Stimulated activated CD4-positive, alpha-beta T cell treated with anti-CD3 and anti-CD28 coated beads, Interleukin-15, amount 100 ng/mL, for 1 hour (primary cell): ENCODE measurements at regions not wholly inside any gene's neighbourhood (a gene's known extent, or its start where the extent isn't known, plus 50 kb on each side); places are given as distances from the start of the nearest gene placed in this dataset.

Source experiments
- DNase-seq, 2 donors: peaks; one replicate each; pipeline ENCODE4 v3.0.0-alpha.2; 2020; ENCODE audit warnings: low read depth in 1 of 2, low spot score in 1 of 2

- DNase-seq, result no peak
Observed at GRCh38 chr15:95362306-95362705, 968.2 kb upstream of the NR2F2 start.

GRCh38 chr15:95363646-95364045, 966.9 kb upstream of the NR2F2 start:
- no peak for DNase-seq

GRCh38 chr15:95365511-95366107, 964.9 kb upstream of the NR2F2 start:
- DNase-seq, result no peak

GRCh38 chr15:95368191-95368590, 962.3 kb upstream of the NR2F2 start:
- DNase-seq, result no peak

- DNase-seq, result no peak
Observed at GRCh38 chr15:95368755-95369601, 961.5 kb upstream of the NR2F2 start.

GRCh38 chr15:95370291-95370690, 960.2 kb upstream of the NR2F2 start:
- DNase-seq, result no peak

- no peak for DNase-seq
Observed at GRCh38 chr15:95371664-95372063, 958.8 kb upstream of the NR2F2 start.

GRCh38 chr15:95375281-95375680, 955.2 kb upstream of the NR2F2 start:
- DNase-seq, result no peak

- no peak for DNase-seq
Observed at GRCh38 chr15:95377258-95377852, 953.1 kb upstream of the NR2F2 start.

GRCh38 chr15:95394186-95395067, 936.1 kb upstream of the NR2F2 start:
- no peak for DNase-seq

GRCh38 chr15:95400428-95400827, 930.1 kb upstream of the NR2F2 start:
- DNase-seq, result no peak

- DNase-seq, result no peak
Observed at GRCh38 chr15:95401587-95401986, 928.9 kb upstream of the NR2F2 start.

GRCh38 chr15:95405447-95405846, 925.1 kb upstream of the NR2F2 start:
- DNase-seq, result no peak

- no peak for DNase-seq
Observed at GRCh38 chr15:95407534-95407933, 923.0 kb upstream of the NR2F2 start.

GRCh38 chr15:95409211-95409610, 921.3 kb upstream of the NR2F2 start:
- DNase-seq, result no peak

GRCh38 chr15:95409626-95410310, 920.7 kb upstream of the NR2F2 start:
- DNase-seq, result no peak

GRCh38 chr15:95410757-95411156, 919.7 kb upstream of the NR2F2 start:
- no peak for DNase-seq

GRCh38 chr15:95416576-95416975, 913.9 kb upstream of the NR2F2 start:
- no peak for DNase-seq

- DNase-seq, result no peak
Observed at GRCh38 chr15:95417761-95418160, 912.7 kb upstream of the NR2F2 start.

- DNase-seq, result no peak
Observed at GRCh38 chr15:95422255-95422654, 908.2 kb upstream of the NR2F2 start.

- DNase-seq, result no peak
Observed at GRCh38 chr15:95425859-95426258, 904.6 kb upstream of the NR2F2 start.
